GM12878 (cell line): ENCODE measurements at regions not wholly inside any gene's neighbourhood (a gene's known extent, or its start where the extent isn't known, plus 50 kb on each side); places are given as distances from the start of the nearest gene placed in this dataset.

Source experiments
- CTCF ChIP-seq, 3 experiments: IDR thresholded peaks in 2 of 3; conservative IDR thresholded peaks in 1 of 3; 2 replicates each; pipeline ENCODE4 v1.5.1; 2011; ENCODE audit warnings: low read depth in 3 of 3, low read length in 3 of 3, mild to moderate bottlenecking in 3 of 3, control low read depth in 2 of 3, moderate library complexity in 2 of 3, inconsistent platforms in 1 of 3, mixed read lengths in 1 of 3; ENCODE audit not compliant: control insufficient read depth in 2 of 3, insufficient read depth in 1 of 3; ENCODE audit errors: extremely low read depth in 1 of 3
- EZH2 ChIP-seq: IDR thresholded peaks from 2 replicates; pipeline ENCODE4 v1.6.1; 2012; ENCODE audit warnings: low read depth, mild to moderate bottlenecking, control low read depth, inconsistent platforms, low read length, borderline replicate concordance; ENCODE audit not compliant: control insufficient read depth

- no peak for TF ChIP-seq EZH2
- TF ChIP-seq CTCF (IDR thresholded peaks at IDR 0.05 in 2 of 3, conservative IDR thresholded peaks at IDR 0.05 in 1 of 3; ENCODE audit: control insufficient read depth in 2 of 3, extremely low read depth in 1 of 3, insufficient read depth in 1 of 3, low read depth in 3 of 3, low read length in 3 of 3), result no peak
Observed at GRCh38 chr1:188761226-188761625, 1716.4 kb downstream of the BRINP3 start.
